ENCODE measurements at regions not wholly inside any gene's neighbourhood (a gene's known extent, or its start where the extent isn't known, plus 50 kb on each side); places are given as distances from the start of the nearest gene placed in this dataset.
"Not testable (repeated sequence)": the region's sequence is repeated elsewhere in the genome, so short reads cannot be mapped to it uniquely, and the experiment has no call there.

DNA sequence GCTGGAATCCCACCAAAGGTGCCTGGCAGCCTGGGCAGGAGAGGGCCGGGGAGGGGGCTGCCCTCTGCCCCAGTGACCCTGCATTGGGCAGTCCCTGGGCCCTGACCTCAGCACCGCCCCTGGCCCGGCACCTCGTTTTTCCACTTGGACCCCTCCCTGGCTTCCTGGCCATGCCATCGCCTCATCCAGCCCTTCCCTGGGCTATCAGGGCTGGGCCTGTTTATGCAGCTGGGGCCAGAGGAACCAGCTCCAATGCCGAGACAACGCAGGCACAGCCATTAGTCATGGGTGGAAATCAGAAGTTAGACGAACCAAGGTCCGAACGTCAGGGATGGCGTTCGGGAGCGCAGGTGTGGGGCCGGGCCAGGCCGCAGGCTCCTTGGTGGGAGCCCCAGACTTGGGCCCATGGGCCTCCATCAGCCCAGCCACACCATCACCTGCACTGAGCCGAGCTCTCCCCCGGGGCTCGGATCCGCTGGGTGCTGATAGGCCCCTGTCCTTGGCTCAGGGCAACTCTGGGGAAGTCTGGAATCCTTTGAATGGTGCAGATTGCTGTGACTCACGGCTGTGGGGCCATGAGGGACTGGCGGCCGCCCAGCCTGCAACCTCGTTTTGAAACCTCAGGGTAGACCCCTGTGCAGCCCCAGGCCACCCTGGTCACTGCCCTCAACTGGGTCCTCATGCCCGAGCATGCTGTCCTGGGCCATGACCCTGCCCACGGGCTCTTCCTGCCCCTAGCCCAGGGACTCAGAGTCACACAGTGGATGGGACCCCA, 169.4 kb downstream of the KIF26A start:
- no peak for DNase-seq (ENCODE audit: extremely low read depth, low read depth)
- TF ChIP-seq CTCF (IDR thresholded peaks at IDR 0.05; ENCODE audit: low read depth, low read length, missing control alignments) = no peak

DNA sequence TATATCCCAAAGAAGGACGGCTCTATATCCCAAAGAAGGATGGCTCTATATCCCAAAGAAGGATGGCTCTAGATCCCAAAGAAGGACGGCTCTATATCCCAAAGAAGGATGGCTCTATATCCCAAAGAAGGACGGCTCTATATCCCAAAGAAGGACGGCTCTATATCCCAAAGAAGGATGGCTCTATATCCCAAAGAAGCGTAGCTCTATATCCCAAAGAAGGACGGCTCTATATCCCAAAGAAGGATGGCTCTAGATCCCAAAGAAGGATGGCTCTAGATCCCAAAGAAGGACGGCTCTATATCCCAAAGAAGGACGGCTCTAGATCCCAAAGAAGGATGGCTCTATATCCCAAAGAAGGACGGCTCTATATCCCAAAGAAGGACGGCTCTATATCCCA, 170.1 kb downstream of the KIF26A start:
- H3K4me3 ChIP-seq (replicated peaks; ENCODE audit: low read depth, low read length); DNase-seq (ENCODE audit: extremely low read depth, low read depth): not testable (repeated sequence)

More for the DNA sequence above, 169.4 kb downstream of the KIF26A start:
- H3K4me3 ChIP-seq (replicated peaks; ENCODE audit: low read depth, low read length) = no peak overlapping the region

GRCh38 chr14:104309657-104310369, 171.4 kb downstream of the KIF26A start:
- no peak for TF ChIP-seq CTCF (IDR thresholded peaks at IDR 0.05; ENCODE audit: low read depth, low read length, missing control alignments)
- no peak overlapping the region for H3K4me3 ChIP-seq (replicated peaks; ENCODE audit: low read depth, low read length)
- DNase-seq (ENCODE audit: extremely low read depth, low read depth) = no peak

DNA sequence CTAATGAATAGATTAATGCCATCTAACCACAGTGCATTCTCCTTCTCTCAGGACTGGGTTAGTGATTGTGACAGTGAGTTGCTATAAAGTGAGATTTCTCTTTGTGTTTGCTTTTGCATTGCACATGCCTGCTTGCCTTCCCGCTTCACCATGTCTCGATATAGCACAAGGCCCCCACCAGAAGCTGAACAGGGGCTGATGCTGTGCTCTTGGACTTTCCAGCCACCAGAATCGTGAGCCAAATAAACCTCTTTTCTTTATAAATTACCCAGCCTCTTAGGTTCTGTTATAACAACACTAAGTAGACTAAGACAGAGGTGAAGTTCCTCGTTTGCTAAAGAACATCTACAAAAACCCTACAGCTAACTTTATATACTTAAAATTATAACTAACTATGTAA, 173.0 kb downstream of the KIF26A start:
- no peak for TF ChIP-seq CTCF (IDR thresholded peaks at IDR 0.05; ENCODE audit: low read depth, low read length, missing control alignments)
- no peak for DNase-seq (ENCODE audit: extremely low read depth, low read depth)
- no peak overlapping the region for H3K4me3 ChIP-seq (replicated peaks; ENCODE audit: low read depth, low read length)

- TF ChIP-seq CTCF (IDR thresholded peaks at IDR 0.05; ENCODE audit: low read depth, low read length, missing control alignments) = no peak
- no peak overlapping the region for H3K4me3 ChIP-seq (replicated peaks; ENCODE audit: low read depth, low read length)
- DNase-seq (ENCODE audit: extremely low read depth, low read depth) = no peak
Observed at GRCh38 chr14:104313674-104314073, 175.3 kb downstream of the KIF26A start.

GRCh38 chr14:104314251-104314941, 176.0 kb downstream of the KIF26A start:
- no peak for DNase-seq (ENCODE audit: extremely low read depth, low read depth)
- no peak for TF ChIP-seq CTCF (IDR thresholded peaks at IDR 0.05; ENCODE audit: low read depth, low read length, missing control alignments)
- no peak overlapping the region for H3K4me3 ChIP-seq (replicated peaks; ENCODE audit: low read depth, low read length)

GRCh38 chr14:104315169-104315568, 176.8 kb downstream of the KIF26A start:
- no peak for DNase-seq (ENCODE audit: extremely low read depth, low read depth)
- H3K4me3 ChIP-seq (replicated peaks; ENCODE audit: low read depth, low read length) = no peak overlapping the region

More at GRCh38 chr14:104315169-104315568, 176.8 kb downstream of the KIF26A start:
- no peak for TF ChIP-seq CTCF (IDR thresholded peaks at IDR 0.05; ENCODE audit: low read depth, low read length, missing control alignments)
